ENCODE measurements at regions not wholly inside any gene's neighbourhood (a gene's known extent, or its start where the extent isn't known, plus 50 kb on each side); places are given as distances from the start of the nearest gene placed in this dataset.

DNA sequence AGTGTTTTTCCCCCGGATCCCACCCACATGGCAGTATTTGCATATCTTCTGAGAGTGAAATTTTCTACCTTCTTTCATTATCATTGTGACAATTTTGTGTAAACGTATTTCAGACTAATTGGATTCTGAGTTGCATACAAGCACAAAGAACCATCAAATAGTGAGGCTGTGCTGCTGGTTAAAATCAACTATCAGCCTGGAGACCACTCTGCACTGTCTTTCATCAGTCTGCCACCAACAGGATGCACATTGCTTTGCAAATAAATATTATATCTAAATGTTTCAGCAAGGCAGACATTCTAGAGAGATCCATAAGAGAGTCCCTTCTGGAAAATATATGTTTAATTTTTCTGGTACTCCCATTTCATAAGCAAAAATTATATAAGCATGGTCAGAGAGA, 851.8 kb downstream of the XPNPEP1 start:
- Mint-ChIP-seq H3K36me3 (ENCODE audit: low read depth, unreplicated experiment) (no peaks in the 10 kb centered on the region), H3K27ac (ENCODE audit: unreplicated experiment) (no peak overlapping the region), H3K9me3 (ENCODE audit: unreplicated experiment) (no peaks in the 10 kb centered on the region), H3K4me3 (ENCODE audit: unreplicated experiment) (no peak overlapping the region), H3K4me1 (ENCODE audit: unreplicated experiment) (no peaks in the 10 kb centered on the region), H3K27me3 (ENCODE audit: unreplicated experiment) (peaks cover 1% of the 10 kb centered on the region)
- DNase-seq (ENCODE audit: low spot score), result no peak
- TF ChIP-seq, protein P1, sequence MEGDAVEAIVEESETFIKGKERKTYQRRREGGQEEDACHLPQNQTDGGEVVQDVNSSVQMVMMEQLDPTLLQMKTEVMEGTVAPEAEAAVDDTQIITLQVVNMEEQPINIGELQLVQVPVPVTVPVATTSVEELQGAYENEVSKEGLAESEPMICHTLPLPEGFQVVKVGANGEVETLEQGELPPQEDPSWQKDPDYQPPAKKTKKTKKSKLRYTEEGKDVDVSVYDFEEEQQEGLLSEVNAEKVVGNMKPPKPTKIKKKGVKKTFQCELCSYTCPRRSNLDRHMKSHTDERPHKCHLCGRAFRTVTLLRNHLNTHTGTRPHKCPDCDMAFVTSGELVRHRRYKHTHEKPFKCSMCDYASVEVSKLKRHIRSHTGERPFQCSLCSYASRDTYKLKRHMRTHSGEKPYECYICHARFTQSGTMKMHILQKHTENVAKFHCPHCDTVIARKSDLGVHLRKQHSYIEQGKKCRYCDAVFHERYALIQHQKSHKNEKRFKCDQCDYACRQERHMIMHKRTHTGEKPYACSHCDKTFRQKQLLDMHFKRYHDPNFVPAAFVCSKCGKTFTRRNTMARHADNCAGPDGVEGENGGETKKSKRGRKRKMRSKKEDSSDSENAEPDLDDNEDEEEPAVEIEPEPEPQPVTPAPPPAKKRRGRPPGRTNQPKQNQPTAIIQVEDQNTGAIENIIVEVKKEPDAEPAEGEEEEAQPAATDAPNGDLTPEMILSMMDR (IDR thresholded peaks at IDR 0.05; ENCODE audit: unreplicated experiment), result no peak

DNA sequence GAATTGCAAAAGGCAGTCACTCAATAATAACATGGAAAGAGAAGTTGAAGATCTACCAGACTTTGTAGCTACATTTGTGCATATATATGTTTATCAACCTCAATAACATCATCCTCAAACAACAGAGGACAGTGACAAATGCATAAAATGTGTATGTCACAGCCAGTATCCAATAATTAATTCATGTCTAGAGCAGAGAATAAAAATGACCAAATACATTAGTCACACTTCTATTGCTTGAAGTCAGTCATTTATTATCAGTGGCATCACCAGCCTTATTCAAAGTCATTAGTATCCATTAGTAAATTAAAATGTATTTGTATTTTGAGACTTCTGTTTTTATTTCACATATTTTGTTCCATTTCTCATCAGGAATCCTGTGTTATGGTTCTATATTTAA, 852.8 kb downstream of the XPNPEP1 start:
- no peak overlapping the region for H3K27ac Mint-ChIP-seq (ENCODE audit: unreplicated experiment)
- TF ChIP-seq, protein P1 (IDR thresholded peaks at IDR 0.05; ENCODE audit: unreplicated experiment), result no peak
- DNase-seq (ENCODE audit: low spot score), result no peak
- no peaks in the 10 kb centered on the region for H3K4me1 Mint-ChIP-seq (ENCODE audit: unreplicated experiment)
- H3K9me3 Mint-ChIP-seq (ENCODE audit: unreplicated experiment), result no peaks in the 10 kb centered on the region
- H3K27me3 Mint-ChIP-seq (ENCODE audit: unreplicated experiment), result peaks cover 1% of the 10 kb centered on the region
- H3K36me3 Mint-ChIP-seq (ENCODE audit: low read depth, unreplicated experiment), result no peaks in the 10 kb centered on the region
- no peak overlapping the region for H3K4me3 Mint-ChIP-seq (ENCODE audit: unreplicated experiment)

DNA sequence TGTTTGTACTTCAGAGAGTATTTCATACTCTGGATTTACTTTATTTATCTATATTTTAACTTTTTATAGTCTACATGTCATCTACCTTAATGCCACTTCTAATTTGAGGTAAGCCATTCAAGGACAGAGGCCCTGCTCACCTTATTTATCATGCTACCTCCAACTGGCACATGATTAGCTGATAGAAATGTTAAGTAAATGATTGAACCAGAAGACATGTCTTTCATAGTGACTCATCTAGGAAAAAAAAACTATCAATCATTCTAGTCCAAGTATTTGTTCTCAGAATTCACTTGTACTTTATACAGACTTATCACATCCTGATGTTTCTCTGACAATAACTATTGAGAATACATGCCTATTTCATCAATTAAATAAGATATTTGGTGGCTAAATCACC, 856.3 kb downstream of the XPNPEP1 start:
- Mint-ChIP-seq H3K9me3 (ENCODE audit: unreplicated experiment) (no peaks in the 10 kb centered on the region), H3K4me3 (ENCODE audit: unreplicated experiment) (no peak overlapping the region), H3K4me1 (ENCODE audit: unreplicated experiment) (no peaks in the 10 kb centered on the region), H3K36me3 (ENCODE audit: low read depth, unreplicated experiment) (no peaks in the 10 kb centered on the region), H3K27ac (ENCODE audit: unreplicated experiment) (no peak overlapping the region), H3K27me3 (ENCODE audit: unreplicated experiment) (peaks cover 1% of the 10 kb centered on the region)
- no peak for DNase-seq (ENCODE audit: low spot score)
- TF ChIP-seq, protein P1 (IDR thresholded peaks at IDR 0.05; ENCODE audit: unreplicated experiment), result no peak

DNA sequence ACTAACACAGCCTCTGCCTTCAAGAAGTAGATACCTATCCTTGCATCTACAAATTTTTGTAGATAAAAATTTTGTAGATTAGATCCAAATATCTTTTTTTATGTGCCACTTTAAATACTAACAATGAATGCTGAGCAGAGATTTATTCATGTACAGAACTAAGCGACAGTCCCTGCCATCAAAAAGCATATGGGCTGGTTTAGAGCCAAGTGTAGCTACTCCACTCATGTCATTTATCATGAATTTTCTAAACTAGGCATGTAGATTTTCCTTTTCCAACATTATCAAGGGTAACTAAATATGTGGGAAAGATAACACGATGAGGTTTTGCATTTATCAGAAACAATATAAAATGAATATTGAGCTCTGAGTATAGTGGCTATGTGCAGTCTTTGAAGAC, 857.5 kb downstream of the XPNPEP1 start:
- DNase-seq (ENCODE audit: low spot score), result no peak
- H3K4me3 Mint-ChIP-seq (ENCODE audit: unreplicated experiment), result no peak overlapping the region
- TF ChIP-seq, protein P1 (IDR thresholded peaks at IDR 0.05; ENCODE audit: unreplicated experiment), result no peak
- H3K27me3 Mint-ChIP-seq (ENCODE audit: unreplicated experiment), result no peaks in the 10 kb centered on the region
- H3K9me3 Mint-ChIP-seq (ENCODE audit: unreplicated experiment), result no peaks in the 10 kb centered on the region
- no peak overlapping the region for H3K27ac Mint-ChIP-seq (ENCODE audit: unreplicated experiment)
- no peaks in the 10 kb centered on the region for H3K36me3 Mint-ChIP-seq (ENCODE audit: low read depth, unreplicated experiment)
- no peaks in the 10 kb centered on the region for H3K4me1 Mint-ChIP-seq (ENCODE audit: unreplicated experiment)

DNA sequence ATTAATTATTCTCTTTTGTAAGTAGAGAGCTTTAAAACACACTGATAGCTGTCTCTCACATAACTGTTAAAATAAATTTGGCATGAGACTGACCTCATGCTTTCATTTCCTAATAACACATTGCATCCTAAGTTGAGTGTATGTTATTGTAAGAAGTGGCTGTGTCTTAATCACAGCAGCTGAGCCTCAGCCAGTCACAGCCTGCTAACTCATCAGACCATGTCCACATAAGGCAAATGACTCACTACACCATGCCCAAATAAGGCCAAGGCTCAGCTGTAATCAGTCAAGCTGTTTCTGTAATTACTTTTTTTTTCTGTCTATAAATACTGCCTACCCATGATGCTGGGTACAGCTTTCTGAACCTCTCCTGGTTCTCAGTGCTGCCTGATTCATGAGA, 860.9 kb downstream of the XPNPEP1 start:
- Mint-ChIP-seq H3K27me3 (ENCODE audit: unreplicated experiment) (no peaks in the 10 kb centered on the region), H3K27ac (ENCODE audit: unreplicated experiment) (no peak overlapping the region), H3K36me3 (ENCODE audit: low read depth, unreplicated experiment) (no peaks in the 10 kb centered on the region), H3K4me3 (ENCODE audit: unreplicated experiment) (no peak overlapping the region), H3K4me1 (ENCODE audit: unreplicated experiment) (no peaks in the 10 kb centered on the region), H3K9me3 (ENCODE audit: unreplicated experiment) (no peaks in the 10 kb centered on the region)
- TF ChIP-seq, protein P1 (IDR thresholded peaks at IDR 0.05; ENCODE audit: unreplicated experiment), result no peak
- DNase-seq (ENCODE audit: low spot score), result no peak

Measured in endothelial cell (in vitro differentiated cells).